Heart right ventricle (tissue), 16 donors: ENCODE measurements at regions not wholly inside any gene's neighbourhood (a gene's known extent, or its start where the extent isn't known, plus 50 kb on each side); places are given as distances from the start of the nearest gene placed in this dataset.

ENCODE experiments used
- ATAC-seq, 8 donors: fragments of 200-7000 bp; cut with Tn5 transposase; one replicate each; pipeline ENCODE4 v1.9.1; 2020; ENCODE audit warnings: mild to moderate bottlenecking in 8 of 8, moderate library complexity in 8 of 8, moderate number of reproducible peaks in 1 of 8
- DNase-seq, 2 donors: peaks; one replicate each; pipeline ENCODE4 v3.0.0-alpha.2; 2020
- H3K27ac ChIP-seq, 10 donors: fragments of 200-600 bp; sonication (generic) in 2 of 10; one replicate each; pipeline versions ENCODE4 v1.5.0 to v1.8.0; 2020 to 2022; ENCODE audit warnings: mild to moderate bottlenecking in 3 of 10
- H3K27me3 ChIP-seq, 7 donors: fragments of 200-600 bp; one replicate each; pipeline ENCODE4 v1.8.0; 2021 to 2022; ENCODE audit warnings: mild to moderate bottlenecking in 2 of 7
- H3K36me3 ChIP-seq, 9 donors: fragments of 200-600 bp; sonication (generic) in 1 of 9; one replicate each; pipeline versions ENCODE4 v1.5.0 to v1.8.0; 2020 to 2022; ENCODE audit warnings: mild to moderate bottlenecking in 2 of 9
- H3K4me1 ChIP-seq, 9 donors: fragments of 200-600 bp; sonication (generic) in 1 of 9; one replicate each; pipeline versions ENCODE4 v1.5.0 to v1.8.0; 2020 to 2022; ENCODE audit warnings: mild to moderate bottlenecking in 4 of 9
- H3K4me3 ChIP-seq, 10 donors: fragments of 200-600 bp; sonication (generic) in 2 of 10; one replicate each; pipeline versions ENCODE4 v1.5.0 to v1.8.0; 2020 to 2022; ENCODE audit warnings: mild to moderate bottlenecking in 7 of 10, moderate library complexity in 2 of 10
- H3K9me3 ChIP-seq, 11 donors: fragments of 200-600 bp in 10 of 11; sonication (generic) in 2 of 11; one replicate each; pipeline versions ENCODE4 v1.5.0 to v1.8.0; 2013 to 2022; ENCODE audit warnings: mild to moderate bottlenecking in 2 of 11, control low read depth in 1 of 11, moderate library complexity in 1 of 11
- WGBS, 2 donors: extraction: QIAGEN DNeasy Blood & Tissue Kit; methylation state at CpG; one replicate each; pipeline ENCODE4 v1.1.7; 2013; ENCODE audit warnings: inconsistent platforms in 1 of 2; 5-methylcytosine and 5-hydroxymethylcytosine counted together
- intact Hi-C, 10 donors: fragments of 100-400 bp; cut with DNase I; formaldehyde crosslinking; loops; one replicate each; pipeline versions ENCODE4 v1.11.1 to v1.14.2; 2022
- TF ChIP-seq, protein P1 (sequence below), 9 donors: fragments of 200-600 bp; sonication (generic) in 2 of 9; IDR thresholded peaks; one replicate each; pipeline versions ENCODE4 v1.5.0 to v1.8.0; 2021 to 2022; ENCODE audit warnings: antibody characterized with exemption in 9 of 9, mild to moderate bottlenecking in 5 of 9, moderate library complexity in 1 of 9
- donor health status: Arrhythmogenic right ventricular cardiomyopathy.
- donor health status: ischemic (EF 13 %, LVEDD 7.1; RV severe dilation, severe dysfunction).
- donor health status: healthy with polysubstance abuse.
- donor health status: DM: no; HTN: yes; CAD: no.
- donor health status: DM: no; HTN: no; CAD: no.
- donor health status: ischemic (EF 25% LVEDD 6.9; RV normal size, moderate dysfunction).
- donor health status: ischemic (EF 25% LVEDD 5.7; RV mildly dilated, moderate dysfunction).
- donor health status: healthy.
- donor health status: DM: yes; HTN: yes; CAD: no.
- donor health status: Ischemic cardiomyopathy.
- donor health status: ischemic (EF 35%, LVEDD 5.7; RV mildly dilated, moderate dysfunction).
- donor health status: nonischemic (EF 11% LVEDD 7.7; RV severe dilation, severe dysfunction).
- donor health status: DM: yes; HTN: yes; CAD: no.
- donor health status: PGD.
- donor health status: ischemic (EF 29% LVEDD 5.4; RV normal size, mild dysfunction).
- donor health status: nonischemic (EF 23%, LVEDD 6.1; RV moderate dilation, normal function).

DNA sequence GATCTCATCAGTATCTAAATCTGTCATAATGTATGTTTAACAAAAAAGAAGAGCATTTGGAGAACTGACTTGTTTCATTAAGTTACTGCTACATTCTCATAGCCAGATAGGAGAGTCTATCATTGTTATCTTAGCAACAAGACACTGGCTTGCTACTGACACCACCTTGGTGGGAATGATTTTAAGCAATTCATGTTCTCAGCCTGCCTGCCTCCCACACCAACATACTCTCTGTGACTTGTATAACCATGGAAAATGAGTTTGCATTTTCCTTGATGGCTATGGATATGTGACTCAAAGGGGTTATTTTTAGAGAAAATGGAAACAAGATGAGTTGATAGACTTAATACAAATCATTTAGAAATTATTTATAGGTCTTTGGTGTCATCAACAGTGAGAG is 1308.9 kb downstream of the OLFM4 start:
- H3K9me3 ChIP-seq: peaks cover 0 to 8% (median 0%) of the 10 kb centered on the region in 11 donors
- ATAC-seq: no peak
- H3K4me3 ChIP-seq: no peak overlapping the region
- intact Hi-C loops: no loop called here
- DNase-seq: no peak
- no peaks in the 10 kb centered on the region for H3K4me1 ChIP-seq
- no peaks in the 10 kb centered on the region for H3K36me3 ChIP-seq
- TF ChIP-seq, protein P1, sequence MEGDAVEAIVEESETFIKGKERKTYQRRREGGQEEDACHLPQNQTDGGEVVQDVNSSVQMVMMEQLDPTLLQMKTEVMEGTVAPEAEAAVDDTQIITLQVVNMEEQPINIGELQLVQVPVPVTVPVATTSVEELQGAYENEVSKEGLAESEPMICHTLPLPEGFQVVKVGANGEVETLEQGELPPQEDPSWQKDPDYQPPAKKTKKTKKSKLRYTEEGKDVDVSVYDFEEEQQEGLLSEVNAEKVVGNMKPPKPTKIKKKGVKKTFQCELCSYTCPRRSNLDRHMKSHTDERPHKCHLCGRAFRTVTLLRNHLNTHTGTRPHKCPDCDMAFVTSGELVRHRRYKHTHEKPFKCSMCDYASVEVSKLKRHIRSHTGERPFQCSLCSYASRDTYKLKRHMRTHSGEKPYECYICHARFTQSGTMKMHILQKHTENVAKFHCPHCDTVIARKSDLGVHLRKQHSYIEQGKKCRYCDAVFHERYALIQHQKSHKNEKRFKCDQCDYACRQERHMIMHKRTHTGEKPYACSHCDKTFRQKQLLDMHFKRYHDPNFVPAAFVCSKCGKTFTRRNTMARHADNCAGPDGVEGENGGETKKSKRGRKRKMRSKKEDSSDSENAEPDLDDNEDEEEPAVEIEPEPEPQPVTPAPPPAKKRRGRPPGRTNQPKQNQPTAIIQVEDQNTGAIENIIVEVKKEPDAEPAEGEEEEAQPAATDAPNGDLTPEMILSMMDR (IDR thresholded peaks at IDR 0.05): no peak
- H3K27me3 ChIP-seq: no peaks in the 10 kb centered on the region
- H3K27ac ChIP-seq: no peak overlapping the region

DNA sequence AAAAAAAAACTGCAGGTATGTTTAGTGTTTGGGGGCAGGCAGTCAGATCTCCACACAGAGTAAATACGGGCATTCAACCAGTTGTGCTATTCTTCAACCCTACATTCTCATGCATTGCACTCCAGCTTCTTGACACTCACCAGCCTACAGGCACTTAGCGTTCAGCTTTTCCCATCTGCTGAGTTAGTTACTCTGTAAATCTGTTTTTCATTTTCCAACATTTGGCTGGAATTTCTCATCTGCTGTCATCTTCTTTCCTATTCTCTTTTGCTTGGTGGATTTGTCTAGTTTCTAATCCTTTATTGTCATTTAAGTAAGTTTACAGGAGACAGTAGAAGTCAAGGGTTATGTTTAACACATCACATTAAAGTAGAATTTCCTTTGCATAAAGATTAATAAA is 1318.9 kb downstream of the OLFM4 start:
- no peaks in the 10 kb centered on the region for H3K36me3 ChIP-seq
- intact Hi-C loops: no loop called here
- no peaks in the 10 kb centered on the region for H3K4me1 ChIP-seq
- WGBS, 2 donors: 64 to 75% methylated on average over 2 of the region's 2 CpGs
- ATAC-seq: no peak
- peaks cover 0 to 11% (median 0%) of the 10 kb centered on the region in 11 donors for H3K9me3 ChIP-seq
- no peaks in the 10 kb centered on the region for H3K27me3 ChIP-seq
- no peak overlapping the region for H3K4me3 ChIP-seq
- TF ChIP-seq, protein P1 (IDR thresholded peaks at IDR 0.05): no peak
- no peak overlapping the region for H3K27ac ChIP-seq
- no peak for DNase-seq

DNA sequence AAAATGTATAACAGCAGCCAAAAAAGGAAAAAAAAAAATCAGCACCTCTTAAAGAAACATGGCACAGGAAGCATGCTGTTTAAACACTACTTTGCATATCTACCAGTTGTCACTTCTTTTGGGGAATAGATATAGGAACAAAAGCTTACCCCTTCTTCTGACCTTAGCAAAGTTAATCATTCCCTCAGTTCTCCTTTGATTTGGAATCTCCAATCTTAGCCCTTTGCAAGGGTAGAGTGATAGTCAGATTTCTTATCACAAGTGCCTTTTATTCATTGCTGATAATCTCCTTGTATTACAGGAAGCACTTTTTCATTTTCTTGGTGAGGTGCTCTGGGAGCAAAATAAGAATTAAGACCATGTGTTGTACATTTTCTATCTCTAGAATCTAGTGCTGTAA is 1327.6 kb downstream of the OLFM4 start:
- no peaks in the 10 kb centered on the region for H3K36me3 ChIP-seq
- TF ChIP-seq, protein P1 (IDR thresholded peaks at IDR 0.05): no peak
- H3K27me3 ChIP-seq: no peaks in the 10 kb centered on the region
- DNase-seq (no peak), ATAC-seq (no peak)
- intact Hi-C loops: no loop called here
- no peaks in the 10 kb centered on the region for H3K9me3 ChIP-seq
- H3K4me1 ChIP-seq: no peaks in the 10 kb centered on the region
- H3K27ac ChIP-seq: no peak overlapping the region
- H3K4me3 ChIP-seq: no peak overlapping the region

DNA sequence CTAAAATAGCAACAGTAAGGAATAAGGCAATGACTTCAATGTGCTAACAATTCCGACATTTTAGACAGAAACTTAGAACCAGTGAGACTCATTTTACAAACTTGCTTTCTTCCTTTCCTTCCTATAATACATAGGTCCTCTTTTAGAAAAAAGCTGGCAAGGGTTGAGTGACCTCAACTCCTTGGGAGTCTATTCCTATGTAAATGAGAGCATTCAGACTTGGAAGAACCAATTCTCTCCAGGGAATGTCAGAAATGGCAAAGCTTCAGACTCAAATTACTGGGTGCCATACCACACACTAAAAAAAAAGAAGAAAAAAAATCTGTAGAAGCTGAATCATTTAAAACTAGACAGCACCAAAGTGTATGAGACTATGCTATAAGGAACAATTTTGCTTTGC is 1328.2 kb downstream of the OLFM4 start:
- no peaks in the 10 kb centered on the region for H3K4me1 ChIP-seq
- H3K27me3 ChIP-seq: no peaks in the 10 kb centered on the region
- no peak for DNase-seq
- no peak overlapping the region for H3K27ac ChIP-seq
- TF ChIP-seq, protein P1 (IDR thresholded peaks at IDR 0.05): no peak
- H3K9me3 ChIP-seq: no peaks in the 10 kb centered on the region
- no peak overlapping the region for H3K4me3 ChIP-seq
- no peaks in the 10 kb centered on the region for H3K36me3 ChIP-seq
- intact Hi-C loops: no loop called here
- 63 to 68% methylated on average over 1 of the region's 1 CpG for WGBS, 2 donors
- ATAC-seq: no peak
